NCI-H146 treated with DMSO at 0.1 percent for 48 hours (cell line): ENCODE measurements at regions not wholly inside any gene's neighbourhood (a gene's known extent, or its start where the extent isn't known, plus 50 kb on each side); places are given as distances from the start of the nearest gene placed in this dataset.

Experiments
- DNase-seq: peaks from one replicate; lab custom pipeline; 2025; ENCODE audit not compliant: unreplicated experiment; lab: John Stamatoyannopoulos, UW

GRCh38 chr6:41404182-41404845 is 68.9 kb downstream of the NCR2 start:
- no peak for DNase-seq

- no peak for DNase-seq
Observed at GRCh38 chr6:41405941-41406727, 70.7 kb downstream of the NCR2 start.

GRCh38 chr6:41406728-41407489 is 71.5 kb downstream of the NCR2 start:
- DNase-seq: no peak

GRCh38 chr6:41408576-41408975 is 73.2 kb downstream of the NCR2 start:
- DNase-seq: no peak

GRCh38 chr6:41408982-41409381 is 73.6 kb downstream of the NCR2 start:
- no peak for DNase-seq

- no peak for DNase-seq
Observed at GRCh38 chr6:41409489-41409888, 74.1 kb downstream of the NCR2 start.

GRCh38 chr6:41411961-41412360 is 76.6 kb downstream of the NCR2 start:
- no peak for DNase-seq

- DNase-seq: no peak
Observed at GRCh38 chr6:41413250-41413649, 77.8 kb downstream of the NCR2 start.

- no peak for DNase-seq
Observed at GRCh38 chr6:41416501-41416837, 81.1 kb downstream of the NCR2 start.

GRCh38 chr6:41418741-41419140 is 83.3 kb downstream of the NCR2 start:
- DNase-seq: no peak

- DNase-seq: no peak
Observed at GRCh38 chr6:41419385-41419784, 84.0 kb downstream of the NCR2 start.

- no peak for DNase-seq
Observed at GRCh38 chr6:41420186-41420585, 84.8 kb downstream of the NCR2 start.

GRCh38 chr6:41422161-41422560 is 86.8 kb downstream of the NCR2 start:
- DNase-seq: peak; percentile 95

- no peak for DNase-seq
Observed at GRCh38 chr6:41423002-41423401, 87.6 kb downstream of the NCR2 start.

GRCh38 chr6:41424370-41425058 is 89.1 kb downstream of the NCR2 start:
- peak; percentile 83 for DNase-seq

- DNase-seq: no peak
Observed at GRCh38 chr6:41425511-41425910, 90.1 kb downstream of the NCR2 start.

GRCh38 chr6:41426438-41426851 is 91.0 kb downstream of the NCR2 start:
- no peak for DNase-seq

- no peak for DNase-seq
Observed at GRCh38 chr6:41426888-41427641, 91.7 kb downstream of the NCR2 start.

GRCh38 chr6:41427642-41428335 is 92.4 kb downstream of the NCR2 start:
- peak; percentile 67 for DNase-seq

GRCh38 chr6:41428336-41428995 is 93.1 kb downstream of the NCR2 start:
- no peak for DNase-seq
